ENCODE measurements at regions not wholly inside any gene's neighbourhood (a gene's known extent, or its start where the extent isn't known, plus 50 kb on each side); places are given as distances from the start of the nearest gene placed in this dataset.

DNA sequence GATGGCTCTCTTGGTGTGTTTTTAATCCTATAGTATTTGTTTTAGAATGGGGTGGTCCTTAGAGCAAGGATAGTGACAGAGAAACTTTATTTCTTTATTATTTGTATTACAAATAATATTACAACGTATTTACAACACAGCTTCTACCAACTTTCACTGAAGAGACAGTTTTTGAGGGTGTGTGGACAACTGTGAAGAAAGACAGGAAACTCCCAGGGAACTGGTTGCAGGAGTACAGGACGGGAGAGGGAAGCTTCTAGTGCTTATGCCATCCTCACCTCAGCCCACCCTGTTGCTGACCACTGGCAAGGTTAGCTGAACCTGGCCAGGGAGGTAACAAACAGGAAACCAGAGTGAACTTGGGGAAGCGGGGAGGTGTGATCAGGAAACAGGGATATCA, 251.7 kb downstream of the BCL11A start:
- TF ChIP-seq POLR2A (IDR thresholded peaks at IDR 0.05), result no peak
- TF ChIP-seq, protein P1, sequence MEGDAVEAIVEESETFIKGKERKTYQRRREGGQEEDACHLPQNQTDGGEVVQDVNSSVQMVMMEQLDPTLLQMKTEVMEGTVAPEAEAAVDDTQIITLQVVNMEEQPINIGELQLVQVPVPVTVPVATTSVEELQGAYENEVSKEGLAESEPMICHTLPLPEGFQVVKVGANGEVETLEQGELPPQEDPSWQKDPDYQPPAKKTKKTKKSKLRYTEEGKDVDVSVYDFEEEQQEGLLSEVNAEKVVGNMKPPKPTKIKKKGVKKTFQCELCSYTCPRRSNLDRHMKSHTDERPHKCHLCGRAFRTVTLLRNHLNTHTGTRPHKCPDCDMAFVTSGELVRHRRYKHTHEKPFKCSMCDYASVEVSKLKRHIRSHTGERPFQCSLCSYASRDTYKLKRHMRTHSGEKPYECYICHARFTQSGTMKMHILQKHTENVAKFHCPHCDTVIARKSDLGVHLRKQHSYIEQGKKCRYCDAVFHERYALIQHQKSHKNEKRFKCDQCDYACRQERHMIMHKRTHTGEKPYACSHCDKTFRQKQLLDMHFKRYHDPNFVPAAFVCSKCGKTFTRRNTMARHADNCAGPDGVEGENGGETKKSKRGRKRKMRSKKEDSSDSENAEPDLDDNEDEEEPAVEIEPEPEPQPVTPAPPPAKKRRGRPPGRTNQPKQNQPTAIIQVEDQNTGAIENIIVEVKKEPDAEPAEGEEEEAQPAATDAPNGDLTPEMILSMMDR (IDR thresholded peaks at IDR 0.05), result no peak

Data from transverse colon (tissue), 3 donors.